ENCODE measurements at regions not wholly inside any gene's neighbourhood (a gene's known extent, or its start where the extent isn't known, plus 50 kb on each side); places are given as distances from the start of the nearest gene placed in this dataset.

DNA sequence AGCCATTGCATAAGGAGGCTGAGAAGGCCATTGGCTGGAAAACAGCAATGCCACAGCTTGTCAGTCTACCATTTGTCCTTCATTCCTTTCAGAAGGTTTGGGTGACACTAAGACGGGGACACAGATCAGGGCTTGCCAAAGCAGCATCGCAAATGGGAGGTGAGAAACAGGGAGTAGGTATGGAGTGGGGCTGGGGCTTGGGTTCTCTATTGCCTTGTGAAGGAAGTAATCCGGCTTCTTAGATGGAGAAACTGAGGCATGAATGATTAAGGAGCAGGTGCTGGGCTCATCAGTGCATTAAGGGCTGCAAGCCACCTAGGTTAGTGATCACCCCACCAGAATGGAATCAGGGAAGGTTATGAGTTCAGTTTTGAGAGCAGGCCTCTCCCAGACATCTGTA lies 115.6 kb upstream of the NMNAT3 start:
- DNase-seq (ENCODE audit: low read depth in 4 of 4, low spot score in 2 of 4) = no peak

DNA sequence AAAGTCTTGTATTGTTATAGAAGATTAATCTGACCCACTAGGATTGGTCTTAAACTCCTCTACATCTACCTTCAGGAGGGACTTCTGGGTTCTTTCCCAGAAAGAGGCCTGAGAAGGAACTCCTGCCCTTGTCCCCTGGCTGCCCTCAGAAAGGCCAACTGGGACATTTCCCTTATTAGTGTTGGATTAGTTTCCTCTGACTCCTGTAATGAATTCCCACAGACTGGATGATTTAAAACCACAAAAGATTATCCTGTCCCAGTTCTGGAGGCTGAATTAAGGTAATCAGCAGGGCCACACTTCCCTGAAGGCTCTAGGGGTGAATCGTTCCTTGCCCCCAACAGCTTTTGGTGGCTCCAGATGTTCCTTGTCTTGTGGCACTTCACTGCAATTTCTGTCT lies 102.8 kb upstream of the NMNAT3 start:
- no peak for DNase-seq (ENCODE audit: low read depth in 4 of 4, low spot score in 2 of 4)

DNA sequence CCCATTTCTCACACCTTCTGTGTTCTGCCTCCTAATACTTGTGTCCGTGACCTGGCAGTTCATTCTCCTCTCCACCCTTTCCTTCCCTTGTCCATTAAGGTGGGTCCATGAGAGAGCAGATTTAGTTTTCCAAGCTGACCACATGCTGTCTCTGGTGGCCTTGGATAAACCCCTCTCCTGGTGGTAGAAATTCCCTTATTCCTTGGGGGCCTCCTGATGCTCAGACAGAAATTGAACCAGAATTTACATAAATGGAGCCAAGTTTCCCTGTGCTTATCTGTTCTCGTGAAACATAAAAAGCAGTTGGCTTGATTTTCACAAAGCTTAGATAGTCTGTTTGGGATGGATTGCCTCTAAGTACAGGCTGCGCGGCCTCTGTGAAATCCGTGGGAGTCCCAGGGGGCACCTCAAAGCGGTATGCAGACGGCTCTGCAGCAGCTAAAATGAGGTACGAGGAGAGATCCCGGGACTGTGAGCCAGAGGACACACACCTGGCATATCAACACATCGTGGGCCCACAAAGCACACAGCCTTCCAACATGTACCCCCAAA lies 101.0 kb upstream of the NMNAT3 start:
- DNase-seq (ENCODE audit: low read depth in 4 of 4, low spot score in 2 of 4) = no peak

DNA sequence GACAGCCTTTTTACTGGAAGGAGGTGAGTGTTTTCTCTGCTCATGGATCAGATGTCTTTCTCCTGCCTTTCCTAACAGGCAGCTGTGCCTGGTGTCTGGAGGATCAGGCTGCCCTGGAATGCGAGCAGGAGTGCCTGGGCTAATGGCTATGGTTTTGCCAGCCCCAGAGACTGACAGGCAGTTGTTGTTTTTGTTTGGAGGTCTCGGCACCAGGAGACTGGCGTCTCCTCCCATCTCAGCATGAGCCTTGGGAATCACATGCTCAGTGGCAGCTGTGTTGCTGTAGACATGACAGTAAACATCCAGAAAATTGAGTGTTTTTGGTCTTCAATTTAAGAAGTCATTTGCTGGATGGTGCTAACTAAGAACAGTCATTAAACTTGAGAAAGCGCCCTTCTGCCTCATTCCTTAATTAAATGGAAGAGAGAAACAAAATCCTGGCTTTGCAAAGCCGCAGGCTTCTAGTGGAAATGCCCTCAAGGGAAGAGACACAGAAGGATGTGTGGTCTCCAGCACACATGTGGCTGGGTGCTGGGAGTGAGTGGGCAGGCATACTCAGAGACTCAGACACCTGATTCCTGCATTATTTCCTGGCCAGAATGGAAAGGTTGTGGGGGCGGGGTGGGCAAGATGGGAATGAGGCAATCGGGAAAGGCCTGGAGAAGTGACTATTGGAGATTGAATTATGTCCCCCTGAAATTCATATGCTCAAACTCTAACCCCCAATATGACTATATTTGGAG lies 97.0 kb upstream of the NMNAT3 start:
- DNase-seq (ENCODE audit: low read depth in 4 of 4, low spot score in 2 of 4) = peak in 1 of 4 donors; percentile 9

DNA sequence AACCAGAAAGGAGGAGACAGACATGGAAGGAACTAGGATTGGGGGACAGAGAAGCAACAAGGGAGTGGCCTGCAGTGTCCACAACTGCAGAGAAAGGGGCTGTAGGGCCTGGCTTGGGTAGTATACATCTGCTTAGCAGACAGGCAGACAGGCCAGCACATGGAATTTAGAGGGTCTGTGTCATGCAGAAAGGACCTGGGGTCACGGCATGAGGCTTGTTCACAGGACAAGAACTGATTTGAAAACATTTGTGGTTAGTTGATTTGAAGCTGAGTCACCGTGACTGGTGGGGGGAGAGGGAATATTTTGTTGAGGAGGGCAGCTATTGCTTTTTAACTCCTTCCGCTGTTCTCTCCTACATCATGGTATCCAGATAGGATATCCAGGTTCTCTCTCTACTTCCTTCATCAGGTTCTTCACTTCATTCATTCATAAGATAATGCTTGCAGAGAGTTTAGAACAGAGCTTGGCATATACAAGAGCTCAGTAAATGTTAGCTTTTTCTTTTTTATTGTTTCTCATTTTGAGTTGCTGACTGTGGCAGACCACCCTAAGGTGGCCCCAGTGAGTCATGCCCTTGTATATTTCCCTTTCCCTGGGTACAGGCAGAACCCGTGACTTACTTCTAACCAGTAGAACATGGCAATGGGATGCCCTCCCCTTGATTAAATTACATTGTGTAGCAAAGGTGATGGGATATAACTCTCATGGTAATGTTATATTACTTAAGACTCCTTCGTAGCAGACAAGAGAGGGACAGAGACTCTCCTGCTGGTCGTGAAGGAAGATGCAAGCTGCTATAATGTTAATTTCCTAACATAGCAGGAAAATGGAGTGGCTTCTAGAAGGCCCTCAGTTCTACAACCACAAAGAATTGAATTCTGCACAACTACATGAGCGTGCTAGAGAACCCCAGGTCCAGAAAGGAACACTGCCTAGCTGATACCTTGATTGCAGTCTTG lies 95.0 kb upstream of the NMNAT3 start:
- DNase-seq (ENCODE audit: low read depth in 4 of 4, low spot score in 2 of 4) = no peak

DNA sequence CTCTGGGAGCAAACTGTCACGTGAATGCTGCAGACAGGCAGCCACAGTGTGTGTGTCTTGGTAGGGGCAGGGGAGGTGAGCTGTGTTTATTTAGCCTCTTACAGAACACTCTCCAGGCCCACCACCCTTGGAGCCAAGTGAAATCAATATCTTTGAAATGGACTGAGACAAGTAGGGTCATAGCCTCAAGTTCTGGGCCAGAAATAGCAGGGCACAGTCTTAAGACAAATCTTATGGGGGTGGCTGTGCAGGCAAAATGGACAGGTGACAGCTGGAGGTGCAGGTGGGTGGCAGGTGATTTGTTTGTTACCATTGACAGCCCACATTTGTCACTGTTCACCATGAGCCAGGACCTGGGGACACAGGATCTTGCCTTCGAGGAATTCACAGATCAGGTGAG lies 93.6 kb upstream of the NMNAT3 start:
- no peak for DNase-seq (ENCODE audit: low read depth in 4 of 4, low spot score in 2 of 4)

DNA sequence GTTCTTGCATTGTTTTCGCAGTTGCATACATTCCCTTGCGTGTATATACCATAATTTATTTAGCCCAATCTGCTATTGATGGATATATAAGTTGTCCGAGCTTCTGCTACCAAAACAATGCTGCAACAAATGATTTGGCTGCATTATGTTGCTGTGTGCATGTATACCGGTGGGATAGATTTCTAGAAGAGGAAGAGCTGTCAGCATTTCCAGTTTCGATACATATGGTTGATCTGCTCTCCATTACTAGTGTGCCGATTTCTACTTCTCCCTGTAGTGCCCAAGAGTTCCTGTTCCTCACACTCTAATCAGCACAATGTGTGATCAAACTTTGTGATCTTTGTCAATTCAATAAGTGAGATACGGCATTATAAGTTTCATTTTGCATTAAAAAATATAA lies 92.8 kb upstream of the NMNAT3 start:
- no peak for DNase-seq (ENCODE audit: low read depth in 4 of 4, low spot score in 2 of 4)

DNA sequence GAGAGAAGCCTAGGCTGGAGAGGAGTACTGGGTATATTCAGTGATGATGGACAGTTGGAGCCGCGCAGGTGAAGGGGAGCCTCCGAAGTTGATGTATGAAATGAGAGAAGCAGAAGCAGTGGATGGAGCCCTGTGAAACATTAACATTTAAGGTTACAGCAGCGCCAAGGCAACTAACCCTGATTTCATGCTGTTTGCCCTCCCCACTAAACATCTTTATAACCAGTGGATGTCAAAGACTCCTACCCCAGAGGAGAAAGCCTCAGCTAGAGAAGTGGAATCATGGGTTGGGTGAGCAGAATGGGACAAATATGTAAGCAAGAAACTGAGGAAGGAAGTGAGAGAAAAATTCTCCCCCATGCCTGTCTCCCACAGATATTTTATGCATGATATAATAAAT lies 92.0 kb upstream of the NMNAT3 start:
- no peak for DNase-seq (ENCODE audit: low read depth in 4 of 4, low spot score in 2 of 4)

DNA sequence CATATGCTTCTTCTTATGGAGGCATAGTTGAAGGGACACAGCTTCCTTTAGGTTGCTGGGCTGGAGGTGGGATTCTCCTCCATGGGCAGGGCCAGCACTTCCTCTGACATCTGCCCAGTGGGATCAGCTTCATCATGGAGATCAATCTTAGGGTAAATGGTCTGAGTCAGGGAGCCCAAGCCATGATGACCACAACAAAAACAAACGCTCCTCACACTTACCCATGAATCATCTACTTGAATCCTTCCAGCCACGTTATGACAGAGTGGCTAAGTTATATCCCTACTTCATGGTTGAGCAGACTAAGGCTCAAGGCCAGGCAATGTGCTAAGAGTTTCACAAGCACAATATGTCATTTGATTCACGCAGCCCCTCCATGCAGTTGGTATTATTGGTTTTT lies 87.2 kb upstream of the NMNAT3 start:
- DNase-seq (ENCODE audit: low read depth in 4 of 4, low spot score in 2 of 4) = no peak

DNA sequence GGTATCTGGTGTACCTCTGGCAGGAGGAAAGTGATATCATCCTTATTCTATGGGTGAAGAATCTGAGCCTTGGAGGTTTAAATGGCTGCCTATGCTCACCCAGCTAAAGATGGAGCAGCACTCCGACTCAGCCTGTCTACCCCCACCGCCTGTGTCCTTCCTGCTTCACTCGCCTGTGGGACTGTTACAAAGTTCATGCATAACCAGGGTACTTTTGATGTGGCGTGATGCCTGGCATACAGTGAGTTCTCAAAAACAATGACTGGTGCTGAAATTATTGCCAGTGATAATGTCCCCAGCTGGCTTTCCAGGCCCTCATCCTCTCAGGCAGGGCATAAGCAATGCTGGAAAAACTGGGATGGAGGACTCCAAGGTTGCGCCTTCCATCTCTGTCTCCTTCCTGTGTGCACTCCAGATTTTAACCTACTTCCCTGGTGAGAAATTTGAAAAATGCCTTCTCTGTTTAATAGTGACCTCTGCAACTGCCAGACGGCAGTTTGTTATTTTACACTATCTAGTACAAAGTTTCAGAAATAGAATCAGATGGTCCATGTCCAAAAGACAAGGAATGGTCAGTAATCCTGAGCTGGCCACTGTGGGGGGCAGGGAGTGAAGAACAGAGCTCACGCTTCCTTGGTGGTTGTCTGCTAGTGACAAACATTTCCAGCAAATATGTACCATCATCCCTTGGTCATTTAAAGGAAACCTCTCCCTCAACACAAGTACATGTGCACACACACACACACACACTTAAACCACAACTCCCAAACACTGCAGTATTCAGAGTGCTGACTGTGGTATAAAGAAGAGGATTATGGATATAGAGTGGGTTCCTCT lies 86.5 kb upstream of the NMNAT3 start:
- no peak for DNase-seq (ENCODE audit: low read depth in 4 of 4, low spot score in 2 of 4)

DNA sequence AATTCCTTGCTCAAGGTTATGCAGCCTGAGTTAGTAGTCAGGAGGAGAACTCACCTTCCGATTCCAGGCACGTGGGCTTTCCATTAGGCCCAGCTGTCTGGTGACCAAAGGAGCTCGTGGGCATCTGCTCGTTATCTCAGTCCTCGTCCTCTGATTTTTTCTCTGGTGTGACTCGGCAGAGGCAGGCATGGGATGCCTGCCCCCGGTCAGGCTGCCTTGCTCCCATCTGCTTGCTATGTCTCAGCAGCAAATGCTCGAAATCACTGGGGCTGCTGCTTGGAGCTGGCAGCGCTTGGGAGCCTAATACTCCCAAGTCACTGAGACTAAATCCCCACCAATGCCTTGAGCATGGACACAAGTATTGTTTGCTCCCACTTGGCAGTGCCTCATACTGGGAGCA lies 84.5 kb upstream of the NMNAT3 start:
- DNase-seq (ENCODE audit: low read depth in 4 of 4, low spot score in 2 of 4) = no peak

DNA sequence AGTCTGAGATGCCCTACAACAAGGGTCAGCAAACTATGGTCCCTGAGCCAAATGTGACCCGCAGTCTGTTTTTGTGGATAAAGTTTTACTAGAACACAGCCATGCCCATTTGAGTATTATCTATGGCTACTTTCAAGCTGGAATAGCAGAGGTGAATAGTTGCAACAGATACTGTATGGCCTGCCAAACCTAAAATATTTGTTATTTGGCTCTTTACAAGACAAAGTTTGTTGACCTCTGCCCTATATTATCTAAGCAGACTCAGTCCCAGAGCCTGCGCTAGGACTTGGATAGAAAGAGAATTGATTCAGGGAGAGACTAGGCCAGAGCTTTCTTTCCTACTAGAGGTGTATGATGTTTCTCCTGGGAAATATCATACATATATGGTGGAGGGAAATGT lies 81.7 kb upstream of the NMNAT3 start:
- DNase-seq (ENCODE audit: low read depth in 4 of 4, low spot score in 2 of 4) = no peak

DNA sequence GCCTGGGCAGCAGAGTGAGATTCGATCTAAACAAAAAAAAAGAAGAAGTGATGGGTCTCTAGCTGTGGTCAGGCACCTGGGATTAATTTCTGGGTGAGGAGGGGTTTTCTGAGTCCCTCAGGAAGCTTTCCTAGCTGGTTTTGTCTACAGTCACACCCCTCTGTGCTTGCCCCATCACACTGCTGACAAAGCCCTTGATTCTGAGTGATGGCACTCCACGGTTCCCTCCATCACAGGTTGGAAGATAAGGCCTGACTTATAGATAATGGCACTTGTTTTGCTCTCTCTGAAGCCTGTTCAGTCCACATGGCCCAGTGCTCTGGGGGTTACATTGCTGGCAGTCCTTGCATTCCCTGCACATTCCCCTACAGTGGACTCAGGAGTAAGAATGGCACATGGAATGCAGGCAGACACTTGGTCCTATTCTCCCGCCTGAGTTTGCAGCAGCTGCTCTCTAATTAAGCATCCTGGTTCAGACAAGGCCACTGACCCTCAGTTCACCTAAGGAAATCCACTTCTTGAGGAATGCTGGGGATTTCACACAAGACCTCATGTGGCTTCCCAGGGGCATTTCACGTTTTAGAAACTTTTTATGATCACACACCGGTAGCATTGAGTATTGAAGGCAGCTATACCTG lies 81.0 kb upstream of the NMNAT3 start:
- no peak for DNase-seq (ENCODE audit: low read depth in 4 of 4, low spot score in 2 of 4)

DNA sequence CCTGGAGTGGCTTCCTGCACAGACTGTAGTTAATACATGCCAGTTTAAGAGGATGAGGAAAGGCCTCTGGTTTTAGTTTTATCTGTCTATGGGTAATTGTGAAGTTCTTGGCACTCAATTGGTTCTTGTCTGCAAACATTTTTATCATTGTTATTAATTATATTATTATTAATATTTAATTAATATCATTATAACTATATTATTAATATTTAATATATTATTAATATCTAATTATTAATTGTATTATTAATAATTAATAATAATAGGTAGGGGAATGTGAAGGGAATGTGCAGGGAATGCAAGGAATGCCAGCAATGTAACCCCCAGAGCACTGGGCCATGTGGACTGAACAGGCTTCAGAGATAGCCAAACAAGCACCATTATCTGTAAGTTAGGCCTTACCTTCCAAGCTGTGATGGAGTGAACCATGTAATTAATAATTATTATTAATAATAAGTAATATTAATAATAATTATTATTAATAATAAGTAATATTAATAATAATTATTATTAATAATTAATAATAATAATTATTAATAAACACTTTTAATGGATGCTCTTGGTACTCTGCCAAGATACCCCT lies 79.8 kb upstream of the NMNAT3 start:
- no peak for DNase-seq (ENCODE audit: low read depth in 4 of 4, low spot score in 2 of 4)

DNA sequence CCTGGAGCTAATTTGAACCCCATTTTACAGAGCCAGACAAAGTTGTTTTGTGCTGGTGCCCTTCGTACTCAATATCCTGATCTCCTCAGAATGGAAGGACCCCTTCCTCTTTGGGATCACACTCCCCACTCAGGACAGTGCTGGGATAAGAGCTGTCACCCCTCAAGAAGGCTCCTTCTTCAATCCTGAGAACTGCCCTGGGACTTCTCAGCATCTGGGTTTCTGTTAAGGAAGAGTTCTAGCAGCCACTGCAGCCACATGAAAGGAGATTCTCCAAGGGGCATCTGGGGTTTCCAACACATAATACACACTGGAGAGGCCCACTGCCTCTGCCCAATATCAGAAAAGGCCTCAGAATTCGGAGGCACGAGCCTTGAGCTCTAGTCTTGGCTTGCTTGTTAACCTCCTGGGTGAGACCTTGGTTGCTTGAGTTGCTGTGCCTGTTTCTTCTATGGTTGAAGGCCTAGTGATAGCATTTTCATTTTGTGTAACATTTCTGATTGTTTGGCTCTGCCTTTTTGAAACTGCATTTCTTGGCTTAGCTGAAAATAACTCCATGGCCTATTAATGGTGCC lies 78.8 kb upstream of the NMNAT3 start:
- no peak for DNase-seq (ENCODE audit: low read depth in 4 of 4, low spot score in 2 of 4)

DNA sequence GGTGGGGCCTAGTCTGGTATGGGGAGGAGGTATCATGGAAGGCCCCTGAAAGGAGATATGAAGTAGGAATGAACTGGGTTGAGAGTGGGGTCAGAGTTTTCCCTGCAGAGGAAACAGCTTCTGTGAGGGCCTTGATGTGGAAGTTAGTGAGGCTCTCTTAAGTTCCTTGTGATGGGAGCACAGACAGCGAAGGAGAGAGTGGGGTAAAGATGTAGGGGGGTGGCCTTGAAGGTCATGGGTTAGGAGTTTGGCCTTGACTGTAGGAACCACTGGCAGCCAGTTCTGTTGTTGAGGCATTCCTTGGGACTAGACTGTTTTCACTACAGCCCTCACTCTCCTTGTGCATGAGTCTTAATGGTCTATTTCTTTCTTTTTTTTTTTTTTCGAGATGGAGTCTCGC lies 77.8 kb upstream of the NMNAT3 start:
- DNase-seq (ENCODE audit: low read depth in 4 of 4, low spot score in 2 of 4) = no peak

DNA sequence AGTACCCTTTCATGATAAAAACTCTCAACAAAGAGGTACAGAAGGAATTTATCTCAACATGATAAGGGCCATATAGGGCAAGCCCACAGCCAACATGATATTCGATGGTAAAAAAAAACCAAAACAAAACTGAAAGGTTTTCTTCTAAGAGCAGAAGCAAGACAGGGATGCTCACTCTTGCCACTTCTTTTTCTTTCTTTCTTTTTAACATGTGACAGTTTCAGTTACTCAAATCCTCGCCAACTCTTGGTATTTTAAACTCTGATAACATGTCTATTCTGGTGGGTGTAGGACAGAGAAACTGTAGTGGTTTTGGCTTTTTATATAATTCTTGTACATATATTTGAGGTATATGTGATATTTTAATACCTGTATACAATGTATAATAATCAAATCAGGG lies 74.0 kb upstream of the NMNAT3 start:
- DNase-seq (ENCODE audit: low read depth in 4 of 4, low spot score in 2 of 4) = no peak

DNA sequence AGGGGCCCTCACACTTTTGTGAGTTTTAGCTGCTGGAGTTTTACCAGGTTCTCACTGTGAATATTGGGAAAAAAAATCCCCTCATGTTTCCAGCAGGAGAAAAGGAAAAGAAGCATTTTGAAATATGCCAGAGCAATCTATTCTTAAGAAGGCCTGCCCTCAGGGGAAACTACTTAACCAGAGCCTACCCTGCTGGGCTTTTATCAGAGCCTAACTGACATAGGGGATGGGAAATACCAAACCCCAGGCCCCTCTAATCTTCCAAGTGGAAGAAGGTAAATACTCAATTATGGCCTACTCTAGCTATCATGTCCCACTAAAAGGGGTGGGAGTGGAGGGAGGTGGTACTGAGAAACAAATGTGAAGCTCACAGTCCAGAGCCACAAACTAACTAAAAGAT lies 68.7 kb upstream of the NMNAT3 start:
- DNase-seq (ENCODE audit: low read depth in 4 of 4, low spot score in 2 of 4) = no peak

DNA sequence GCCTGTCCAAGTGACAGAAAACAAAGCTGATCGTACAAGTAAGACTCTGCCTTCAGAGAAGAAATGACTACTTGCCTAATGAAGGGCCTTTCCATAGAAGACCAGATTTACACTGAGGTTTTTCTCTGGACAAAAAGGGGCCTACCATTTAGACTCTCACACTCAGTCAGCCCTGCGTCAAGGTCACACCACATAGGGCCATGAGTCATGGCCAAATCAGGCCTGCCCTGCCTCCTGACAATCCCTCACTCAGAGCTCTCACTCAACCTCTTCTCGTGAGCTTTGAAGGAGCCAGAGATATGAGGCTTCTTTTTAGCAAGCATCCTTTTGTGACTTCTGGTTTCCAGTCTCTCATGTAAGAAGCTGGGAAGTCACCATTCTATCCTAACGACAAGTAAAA lies 68.1 kb upstream of the NMNAT3 start:
- no peak for DNase-seq (ENCODE audit: low read depth in 4 of 4, low spot score in 2 of 4)

DNA sequence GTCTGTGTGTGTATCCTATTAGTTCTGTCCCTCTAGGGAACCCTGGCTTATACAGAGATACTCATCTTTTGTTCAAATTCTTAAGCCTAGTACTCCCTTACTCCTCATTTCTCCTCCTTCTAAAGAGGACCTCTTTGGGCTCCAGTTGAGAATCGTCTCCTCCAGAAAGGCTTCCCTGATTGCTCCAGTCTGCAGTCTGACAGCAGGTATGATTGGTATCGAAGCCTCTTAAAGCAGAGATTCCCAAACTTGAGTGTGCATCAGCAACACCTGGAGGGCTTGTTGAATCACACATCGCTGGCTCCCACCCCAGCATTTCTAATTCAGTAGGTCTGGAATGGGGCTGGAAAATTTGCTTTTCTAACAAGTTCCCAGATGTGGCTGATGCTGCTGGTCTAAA lies 60.9 kb upstream of the NMNAT3 start:
- DNase-seq (ENCODE audit: low read depth in 4 of 4, low spot score in 2 of 4) = no peak
